ENCODE measurements at regions not wholly inside any gene's neighbourhood (a gene's known extent, or its start where the extent isn't known, plus 50 kb on each side); places are given as distances from the start of the nearest gene placed in this dataset.

GRCh38 chr13:82938644-82939043 is 943.6 kb downstream of the SLITRK1 start:
- dilution Hi-C loops (cut with MboI; ENCODE audit: extremely low pct_ligation_motif_present, low sequenced_read_pairs) = no loop called here
- Histone ChIP-seq H3K4me1 (ENCODE audit: control insufficient read depth, extremely low read depth, insufficient read depth, low read length) (no peaks in the 10 kb centered on the region), H3K9me1 (replicated peaks; ENCODE audit: control insufficient read depth, extremely low read depth, insufficient read depth, low read length) (no peaks in the 10 kb centered on the region), H3K9ac (replicated peaks; ENCODE audit: extremely low read depth, insufficient read depth, low read length) (no peak overlapping the region), H3K4me3 (replicated peaks in 1 of 3; ENCODE audit: insufficient read depth in 1 of 3, low read depth in 1 of 3, low read length in 3 of 3) (no peak overlapping the region), H3K27me3 (ENCODE audit: control insufficient read depth in 2 of 2, insufficient read depth in 2 of 2, low read length in 2 of 2) (no peaks in the 10 kb centered on the region), H3K27ac (ENCODE audit: insufficient read depth, low read depth, low read length) (no peak overlapping the region), H3K36me3 (ENCODE audit: control insufficient read depth in 2 of 2, extremely low read depth in 1 of 2, insufficient read depth in 2 of 2, low read length in 2 of 2) (no peaks in the 10 kb centered on the region), H4K20me1 (replicated peaks; ENCODE audit: control insufficient read depth, extremely low read depth, insufficient read depth, low read length) (no peaks in the 10 kb centered on the region), H3K4me2 (ENCODE audit: insufficient read depth, low read length) (no peak overlapping the region), H3K9me3 (replicated peaks; ENCODE audit: control insufficient read depth, insufficient read depth, low read length) (peaks cover 2% of the 10 kb centered on the region), H3K79me2 (ENCODE audit: control insufficient read depth, insufficient read depth, low read length) (no peaks in the 10 kb centered on the region), H2AFZ (ENCODE audit: low read depth, low read length) (no peak overlapping the region)
- CTCF ChIA-PET = no interaction called here
- FAIRE-seq (no peak), DNase-seq (ENCODE audit: low read depth, low spot score) (no peak)
- BruUV-seq (replicated peaks) = no TSS peak
- POLR2A ChIA-PET = no interaction called here
- intact Hi-C loops (cut with micrococcal nuclease) = no loop called here
- no peak for TF ChIP-seq MAX (IDR thresholded peaks at IDR 0.05; ENCODE audit: insufficient read depth, insufficient read length)
- TF ChIP-seq MYC (IDR thresholded peaks at IDR 0.05; ENCODE audit: low read depth, low read length) = no peak
- no peak for TF ChIP-seq POLR2A (IDR thresholded peaks at IDR 0.05; ENCODE audit: low read depth, low read length)
- no peak for TF ChIP-seq JUN (IDR thresholded peaks at IDR 0.05; ENCODE audit: borderline replicate concordance, insufficient read depth, insufficient read length, low read depth)
- no peak for TF ChIP-seq CTCF (IDR thresholded peaks at IDR 0.05; ENCODE audit: extremely low read depth in 1 of 2, insufficient read depth in 1 of 2, low read depth in 1 of 2, low read length in 2 of 2)
- no peak for TF ChIP-seq EZH2 (IDR thresholded peaks at IDR 0.05; ENCODE audit: borderline replicate concordance, low read depth, low read length, severe bottlenecking)
- TF ChIP-seq POLR2AphosphoS5 (IDR thresholded peaks at IDR 0.05; ENCODE audit: insufficient read depth, low read depth, low read length) = no peak

- no peaks in the 10 kb centered on the region for H3K9me1 ChIP-seq (replicated peaks; ENCODE audit: control insufficient read depth, extremely low read depth, insufficient read depth, low read length)
- H3K79me2 ChIP-seq (ENCODE audit: control insufficient read depth, insufficient read depth, low read length) = no peaks in the 10 kb centered on the region
- POLR2A ChIA-PET = no interaction called here
- no peaks in the 10 kb centered on the region for H3K27me3 ChIP-seq (ENCODE audit: control insufficient read depth in 2 of 2, insufficient read depth in 2 of 2, low read length in 2 of 2)
- TF ChIP-seq FOS (IDR thresholded peaks at IDR 0.05; ENCODE audit: borderline replicate concordance, insufficient read depth, low read length) = no peak
- TF ChIP-seq JUN (IDR thresholded peaks at IDR 0.05; ENCODE audit: borderline replicate concordance, insufficient read depth, insufficient read length, low read depth) = no peak
- TF ChIP-seq POLR2A (IDR thresholded peaks at IDR 0.05; ENCODE audit: low read depth, low read length) = no peak
- no peak for TF ChIP-seq POLR2AphosphoS5 (IDR thresholded peaks at IDR 0.05; ENCODE audit: insufficient read depth, low read depth, low read length)
- no peak for TF ChIP-seq MYC (IDR thresholded peaks at IDR 0.05; ENCODE audit: low read depth, low read length)
- TF ChIP-seq MAX (IDR thresholded peaks at IDR 0.05; ENCODE audit: insufficient read depth, insufficient read length) = no peak
- no peak for TF ChIP-seq EZH2 (IDR thresholded peaks at IDR 0.05; ENCODE audit: borderline replicate concordance, low read depth, low read length, severe bottlenecking)
- no peak for TF ChIP-seq CTCF (IDR thresholded peaks at IDR 0.05; ENCODE audit: extremely low read depth in 1 of 2, insufficient read depth in 1 of 2, low read depth in 1 of 2, low read length in 2 of 2)
- TF ChIP-seq GATA2 (IDR thresholded peaks at IDR 0.05; ENCODE audit: insufficient read depth, insufficient read length, low read depth, low read length) = no peak
- dilution Hi-C loops (cut with MboI; ENCODE audit: extremely low pct_ligation_motif_present, low sequenced_read_pairs) = no loop called here
- no peak for DNase-seq (ENCODE audit: low read depth, low spot score)
- H4K20me1 ChIP-seq (replicated peaks; ENCODE audit: control insufficient read depth, extremely low read depth, insufficient read depth, low read length) = no peaks in the 10 kb centered on the region
- FAIRE-seq = no peak
- intact Hi-C loops (cut with micrococcal nuclease) = no loop called here
- no TSS peak for BruUV-seq (replicated peaks)
- no peaks in the 10 kb centered on the region for H3K36me3 ChIP-seq (ENCODE audit: control insufficient read depth in 2 of 2, extremely low read depth in 1 of 2, insufficient read depth in 2 of 2, low read length in 2 of 2)
- peaks cover 2% of the 10 kb centered on the region for H3K9me3 ChIP-seq (replicated peaks; ENCODE audit: control insufficient read depth, insufficient read depth, low read length)
- H3K4me3 ChIP-seq (replicated peaks in 1 of 3; ENCODE audit: insufficient read depth in 1 of 3, low read depth in 1 of 3, low read length in 3 of 3) = no peak overlapping the region
- CTCF ChIA-PET = no interaction called here
- no peak overlapping the region for H3K9ac ChIP-seq (replicated peaks; ENCODE audit: extremely low read depth, insufficient read depth, low read length)
- no peak overlapping the region for H2AFZ ChIP-seq (ENCODE audit: low read depth, low read length)
- H3K4me2 ChIP-seq (ENCODE audit: insufficient read depth, low read length) = no peak overlapping the region
- no peaks in the 10 kb centered on the region for H3K4me1 ChIP-seq (ENCODE audit: control insufficient read depth, extremely low read depth, insufficient read depth, low read length)
- H3K27ac ChIP-seq (ENCODE audit: insufficient read depth, low read depth, low read length) = no peak overlapping the region
Measured at GRCh38 chr13:82934000-82934399, 948.3 kb downstream of the SLITRK1 start.

Measured in endothelial cell of umbilical vein (primary cell).